Spinal cord (tissue), 9 donors: ENCODE measurements at regions not wholly inside any gene's neighbourhood (a gene's known extent, or its start where the extent isn't known, plus 50 kb on each side); places are given as distances from the start of the nearest gene placed in this dataset.
"Not testable (repeated sequence)": the region's sequence is repeated elsewhere in the genome, so short reads cannot be mapped to it uniquely, and the experiment has no call there.

Source experiments
- DNase-seq, 6 donors: peaks; one replicate each; pipeline versions ENCODE4 v3.0.0 to v3.0.0-alpha.2; 2013 to 2015; ENCODE audit warnings: low spot score in 6 of 6, low read depth in 4 of 6
- H3K27ac ChIP-seq: one replicate; pipeline ENCODE4 v1.5.1; 2013; ENCODE audit warnings: low read depth, low read length, control low read depth
- H3K27me3 ChIP-seq: one replicate; pipeline ENCODE4 v1.6.1; 2013; ENCODE audit warnings: low read length; ENCODE audit not compliant: control insufficient read depth, insufficient read depth
- H3K36me3 ChIP-seq: one replicate; pipeline ENCODE4 v1.6.1; 2013; ENCODE audit warnings: low read length; ENCODE audit not compliant: control insufficient read depth, insufficient read depth
- H3K4me1 ChIP-seq: one replicate; pipeline ENCODE4 v1.6.1; 2013; ENCODE audit warnings: low read length; ENCODE audit not compliant: control insufficient read depth, insufficient read depth
- H3K4me3 ChIP-seq: one replicate; pipeline ENCODE4 v1.5.1; 2013; ENCODE audit warnings: low read depth, low read length, control low read depth
- H3K9me3 ChIP-seq: one replicate; pipeline ENCODE4 v1.6.1; 2013; ENCODE audit warnings: low read length; ENCODE audit not compliant: control insufficient read depth, insufficient read depth
- WGBS: methylation state at CpG from one replicate; pipeline ENCODE4 v1.1.5; 2013; ENCODE audit warnings: missing lambda C conversion rate; ENCODE audit not compliant: insufficient coverage; 5-methylcytosine and 5-hydroxymethylcytosine counted together
- donor health status: healthy.

- Histone ChIP-seq H3K4me1 (no peaks in the 10 kb centered on the region), H3K36me3 (no peaks in the 10 kb centered on the region)
- no peak for DNase-seq
These were observed 63.4 kb upstream of the NAMPT start for GRCh38 chr7:106348231-106348630.

DNA sequence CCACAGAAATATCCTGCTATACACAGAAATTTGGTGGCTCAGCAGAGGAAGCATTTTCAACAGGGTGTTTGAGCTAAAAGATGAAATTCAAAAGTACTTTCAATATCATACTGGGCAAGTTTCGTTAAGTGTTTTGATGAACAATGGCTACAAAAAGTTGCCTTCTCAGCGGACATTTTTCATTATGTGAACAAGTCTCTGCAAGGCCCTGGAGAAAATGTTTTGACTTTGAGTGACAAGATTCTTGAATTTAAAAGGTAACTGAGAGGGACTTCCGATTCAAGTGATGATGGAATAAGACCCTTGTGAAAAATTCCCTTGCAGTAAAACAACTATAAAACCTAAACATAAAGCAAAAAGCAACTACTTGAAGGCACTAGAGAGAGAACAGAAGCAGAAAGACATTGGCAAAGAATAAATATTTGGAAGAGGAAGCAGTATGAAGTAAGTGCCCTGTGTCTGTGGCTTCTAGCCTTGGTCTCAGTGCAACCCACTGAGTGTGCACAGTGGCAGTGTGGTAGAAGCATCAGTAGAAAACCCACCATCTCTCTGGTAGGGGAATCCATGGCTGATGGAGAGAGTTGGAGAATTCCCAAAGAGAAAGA lies 62.5 kb upstream of the NAMPT start:
- H3K4me3 ChIP-seq, result no peak overlapping the region
- H3K36me3 ChIP-seq, result no peaks in the 10 kb centered on the region
- no CpG with 5 or more reads among the region's 3 CpGs for WGBS
- no peaks in the 10 kb centered on the region for H3K27me3 ChIP-seq
- no peak overlapping the region for H3K27ac ChIP-seq
- no peaks in the 10 kb centered on the region for H3K4me1 ChIP-seq
- DNase-seq, result no peak
- peaks cover 2% of the 10 kb centered on the region for H3K9me3 ChIP-seq

More at GRCh38 chr7:106348231-106348630, 63.4 kb upstream of the NAMPT start:
- Histone ChIP-seq H3K9me3 (peaks cover 2% of the 10 kb centered on the region), H3K27me3 (no peaks in the 10 kb centered on the region), H3K27ac (no peak overlapping the region), H3K4me3 (no peak overlapping the region)

GRCh38 chr7:106346678-106347217 lies 62.0 kb upstream of the NAMPT start:
- no peak overlapping the region for H3K27ac ChIP-seq
- no peaks in the 10 kb centered on the region for H3K36me3 ChIP-seq
- no peak for DNase-seq
- peaks cover 2% of the 10 kb centered on the region for H3K9me3 ChIP-seq
- no peak overlapping the region for H3K4me3 ChIP-seq
- H3K27me3 ChIP-seq, result no peaks in the 10 kb centered on the region
- no peaks in the 10 kb centered on the region for H3K4me1 ChIP-seq
- no CpG with 5 or more reads among the region's 2 CpGs for WGBS

GRCh38 chr7:106346167-106346677 lies 61.4 kb upstream of the NAMPT start:
- WGBS, result no CpG with 5 or more reads among the region's 2 CpGs

GRCh38 chr7:106345421-106346166 lies 60.8 kb upstream of the NAMPT start:
- H3K9me3 ChIP-seq, result peaks cover 2% of the 10 kb centered on the region
- H3K4me1 ChIP-seq, result no peaks in the 10 kb centered on the region
- WGBS, result 100% methylated on average over 1 of the region's 2 CpGs
- no peak overlapping the region for H3K4me3 ChIP-seq
- no peak overlapping the region for H3K27ac ChIP-seq
- no peak for DNase-seq
- H3K36me3 ChIP-seq, result no peaks in the 10 kb centered on the region
- no peaks in the 10 kb centered on the region for H3K27me3 ChIP-seq

More at GRCh38 chr7:106346167-106346677, 61.4 kb upstream of the NAMPT start:
- no peak for DNase-seq
- H3K36me3 ChIP-seq, result no peaks in the 10 kb centered on the region
- H3K9me3 ChIP-seq, result peaks cover 2% of the 10 kb centered on the region
- no peak overlapping the region for H3K4me3 ChIP-seq
- no peak overlapping the region for H3K27ac ChIP-seq
- no peaks in the 10 kb centered on the region for H3K4me1 ChIP-seq
- H3K27me3 ChIP-seq, result no peaks in the 10 kb centered on the region

GRCh38 chr7:106344861-106345260 lies 60.1 kb upstream of the NAMPT start:
- no CpG with 5 or more reads among the region's 4 CpGs for WGBS
- no peaks in the 10 kb centered on the region for H3K27me3 ChIP-seq
- H3K4me3 ChIP-seq, result no peak overlapping the region
- no peaks in the 10 kb centered on the region for H3K4me1 ChIP-seq
- H3K27ac ChIP-seq, result no peak overlapping the region
- no peaks in the 10 kb centered on the region for H3K36me3 ChIP-seq
- H3K9me3 ChIP-seq, result peaks cover 2% of the 10 kb centered on the region
- DNase-seq, result no peak

- Histone ChIP-seq H3K4me1 (no peaks in the 10 kb centered on the region), H3K9me3 (peaks cover 2% of the 10 kb centered on the region), H3K4me3 (no peak overlapping the region), H3K27ac (no peak overlapping the region), H3K27me3 (no peaks in the 10 kb centered on the region), H3K36me3 (no peaks in the 10 kb centered on the region)
- no peak for DNase-seq
- no CpG with 5 or more reads among the region's 3 CpGs for WGBS
These were observed 59.4 kb upstream of the NAMPT start for GRCh38 chr7:106344211-106344610.

DNA sequence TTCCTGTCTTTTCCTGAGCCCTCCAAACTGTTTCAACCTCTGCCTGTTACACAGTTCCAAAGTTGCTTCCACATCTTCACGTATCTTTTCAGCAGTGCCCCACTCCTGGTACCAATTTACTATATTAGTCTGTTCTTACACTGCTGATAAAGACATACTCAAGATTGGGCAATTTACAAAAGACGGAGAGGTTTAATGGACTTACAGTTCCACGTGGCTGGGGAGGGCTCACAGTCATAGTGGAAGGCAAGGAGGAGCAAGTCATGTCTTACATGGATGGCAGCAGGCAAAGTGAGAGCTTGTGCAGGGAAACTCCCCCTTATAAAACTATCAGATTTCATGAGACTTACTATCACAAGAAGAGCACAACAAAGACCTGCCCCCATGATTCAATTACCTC lies 57.3 kb upstream of the NAMPT start:
- not testable (repeated sequence) for H3K4me3 ChIP-seq, H3K4me1 ChIP-seq, H3K36me3 ChIP-seq, H3K9me3 ChIP-seq, H3K27me3 ChIP-seq, H3K27ac ChIP-seq, DNase-seq
- 100% methylated on average over 1 of the region's 3 CpGs for WGBS

- not testable (repeated sequence) for DNase-seq, H3K9me3 ChIP-seq, H3K4me1 ChIP-seq, H3K4me3 ChIP-seq, H3K27me3 ChIP-seq, H3K36me3 ChIP-seq, H3K27ac ChIP-seq
- WGBS, result 83% methylated on average over 3 of the region's 3 CpGs
These were observed 55.4 kb upstream of the NAMPT start for GRCh38 chr7:106340247-106340596.
